ENCODE measurements at regions not wholly inside any gene's neighbourhood (a gene's known extent, or its start where the extent isn't known, plus 50 kb on each side); places are given as distances from the start of the nearest gene placed in this dataset.
"Not testable (repeated sequence)": the region's sequence is repeated elsewhere in the genome, so short reads cannot be mapped to it uniquely, and the experiment has no call there.

GRCh38 chr18:70892381-70892780 lies 603.5 kb downstream of the SOCS6 start:
- no peak for FAIRE-seq
- DNase-seq (ENCODE audit: low spot score) = no peak

- DNase-seq (ENCODE audit: low spot score) (no peak), FAIRE-seq (no peak)
Observed at GRCh38 chr18:70870292-70870691, 581.4 kb downstream of the SOCS6 start.

GRCh38 chr18:70848329-70848728 lies 559.5 kb downstream of the SOCS6 start:
- DNase-seq (ENCODE audit: low spot score) (no peak), FAIRE-seq (no peak)

GRCh38 chr18:70840649-70841048 lies 551.8 kb downstream of the SOCS6 start:
- FAIRE-seq (no peak), DNase-seq (ENCODE audit: low spot score) (no peak)

GRCh38 chr18:70827632-70828031 lies 538.8 kb downstream of the SOCS6 start:
- DNase-seq (ENCODE audit: low spot score) (no peak), FAIRE-seq (no peak)

- FAIRE-seq = no peak
Observed at GRCh38 chr18:70826571-70826970, 537.7 kb downstream of the SOCS6 start.

GRCh38 chr18:70822691-70823090 lies 533.8 kb downstream of the SOCS6 start:
- FAIRE-seq (no peak), DNase-seq (ENCODE audit: low spot score) (no peak)

More at GRCh38 chr18:70826571-70826970, 537.7 kb downstream of the SOCS6 start:
- DNase-seq (ENCODE audit: low spot score) = no peak

- FAIRE-seq (no peak), DNase-seq (ENCODE audit: low spot score) (no peak)
Observed at GRCh38 chr18:70822117-70822516, 533.3 kb downstream of the SOCS6 start.

- no peak for DNase-seq (ENCODE audit: low spot score)
- no peak for FAIRE-seq
Observed at GRCh38 chr18:70808481-70809056, 519.7 kb downstream of the SOCS6 start.

GRCh38 chr18:70781860-70782453 lies 493.1 kb downstream of the SOCS6 start:
- peak; percentile 2 for FAIRE-seq
- peak; percentile 9 for DNase-seq (ENCODE audit: low spot score)

- FAIRE-seq = not testable (repeated sequence)
Observed at GRCh38 chr18:70766254-70766653, 477.4 kb downstream of the SOCS6 start.

GRCh38 chr18:70762812-70763211 lies 474.0 kb downstream of the SOCS6 start:
- FAIRE-seq (no peak), DNase-seq (ENCODE audit: low spot score) (no peak)

More at GRCh38 chr18:70766254-70766653, 477.4 kb downstream of the SOCS6 start:
- not testable (repeated sequence) for DNase-seq (ENCODE audit: low spot score)

- no peak for DNase-seq (ENCODE audit: low spot score)
Observed at GRCh38 chr18:70758780-70759179, 469.9 kb downstream of the SOCS6 start.

GRCh38 chr18:70754486-70754885 lies 465.6 kb downstream of the SOCS6 start:
- DNase-seq (ENCODE audit: low spot score) (no peak), FAIRE-seq (no peak)

More at GRCh38 chr18:70758780-70759179, 469.9 kb downstream of the SOCS6 start:
- no peak for FAIRE-seq

- DNase-seq (ENCODE audit: low spot score) (no peak), FAIRE-seq (no peak)
Observed at GRCh38 chr18:70732916-70733315, 444.1 kb downstream of the SOCS6 start.

GRCh38 chr18:70732188-70732587 lies 443.3 kb downstream of the SOCS6 start:
- DNase-seq (ENCODE audit: low spot score) (no peak), FAIRE-seq (no peak)

GRCh38 chr18:70720607-70721006 lies 431.8 kb downstream of the SOCS6 start:
- FAIRE-seq = no peak
- DNase-seq (ENCODE audit: low spot score) = no peak

GRCh38 chr18:70709720-70710119 lies 420.9 kb downstream of the SOCS6 start:
- DNase-seq (ENCODE audit: low spot score) (no peak), FAIRE-seq (no peak)

GRCh38 chr18:70709144-70709543 lies 420.3 kb downstream of the SOCS6 start:
- FAIRE-seq = no peak
- DNase-seq (ENCODE audit: low spot score) = no peak

- DNase-seq (ENCODE audit: low spot score) (no peak), FAIRE-seq (no peak)
Observed at GRCh38 chr18:70705831-70706416, 417.1 kb downstream of the SOCS6 start.

- DNase-seq (ENCODE audit: low spot score) = no peak
- no peak for FAIRE-seq
Observed at GRCh38 chr18:70700496-70700895, 411.7 kb downstream of the SOCS6 start.

- DNase-seq (ENCODE audit: low spot score) (no peak), FAIRE-seq (no peak)
Observed at GRCh38 chr18:70698574-70698973, 409.7 kb downstream of the SOCS6 start.

GRCh38 chr18:70693246-70693645 lies 404.4 kb downstream of the SOCS6 start:
- DNase-seq (ENCODE audit: low spot score) (no peak), FAIRE-seq (no peak)
